A673 (cell line): ENCODE measurements at regions not wholly inside any gene's neighbourhood (a gene's known extent, or its start where the extent isn't known, plus 50 kb on each side); places are given as distances from the start of the nearest gene placed in this dataset.

Source experiments
- BruUV-seq: library from RNA; stranded (reverse); fragments of 400-500 nt; replicated peaks from 2 replicates; lab custom pipeline; 2021; lab: Mats Ljungman, UMichigan
- CTCF ChIA-PET: fragments of 300-600 bp; sonication (Branson Sonifier 250); formaldehyde crosslinking; loops from one replicate; lab custom pipeline; 2022; ENCODE audit warnings: antibody characterized with exemption; lab: Charles Lee
- POLR2A ChIA-PET: fragments of 300-600 bp; sonication (Branson Sonifier 250); formaldehyde crosslinking; loops from one replicate; lab custom pipeline; 2022; ENCODE audit warnings: antibody characterized with exemption; ENCODE audit not compliant: low non-redundant PET; lab: Charles Lee
- DNase-seq: peaks from one replicate; pipeline ENCODE4 v3.0.0-alpha.2; 2015; ENCODE audit warnings: low spot score
- H3K27ac ChIP-seq: fragments of 200-600 bp; sonication (generic); 2 replicates; pipeline ENCODE4 v1.5.1; 2016; ENCODE audit warnings: mixed run types, low read depth, mild to moderate bottlenecking, mixed read lengths, antibody characterized with exemption, low read length; ENCODE audit not compliant: poor library complexity, severe bottlenecking
- H3K27me3 ChIP-seq: fragments of 200-600 bp; sonication (generic); replicated peaks from 2 replicates; pipeline ENCODE4 v1.6.1; 2017; ENCODE audit warnings: mixed run types, low read depth, mild to moderate bottlenecking, mixed read lengths, antibody characterized with exemption, low read length; ENCODE audit not compliant: insufficient read depth, poor library complexity
- H3K36me3 ChIP-seq: fragments of 200-600 bp; sonication (generic); 2 replicates; pipeline ENCODE4 v1.6.1; 2016; ENCODE audit warnings: mixed run types, mild to moderate bottlenecking, mixed read lengths, antibody characterized with exemption, low read length; ENCODE audit not compliant: insufficient read depth, poor library complexity, severe bottlenecking
- H3K4me1 ChIP-seq: fragments of 200-600 bp; sonication (generic); 2 replicates; pipeline ENCODE4 v1.6.1; 2017; ENCODE audit warnings: mixed run types, mild to moderate bottlenecking, mixed read lengths, antibody characterized with exemption, low read length; ENCODE audit not compliant: insufficient read depth, poor library complexity, severe bottlenecking
- H3K4me3 ChIP-seq: fragments of 200-600 bp; sonication (generic); 2 replicates; pipeline ENCODE4 v1.5.1; 2016; ENCODE audit warnings: low read depth, mixed run types, mild to moderate bottlenecking, mixed read lengths, low read length; ENCODE audit not compliant: poor library complexity, severe bottlenecking
- H3K9me3 ChIP-seq: fragments of 200-600 bp; sonication (generic); 2 replicates; pipeline ENCODE4 v1.6.1; 2016; ENCODE audit warnings: mixed run types, low read depth, mild to moderate bottlenecking, mixed read lengths, antibody characterized with exemption, low read length; ENCODE audit not compliant: poor library complexity, severe bottlenecking
- EZH2 ChIP-seq: fragments of 200-600 bp; sonication (generic); IDR thresholded peaks from 2 replicates; pipeline ENCODE4 v1.6.1; 2017; ENCODE audit warnings: borderline replicate concordance, low read depth, mild to moderate bottlenecking, mixed read lengths, antibody characterized with exemption, low read length; ENCODE audit not compliant: poor library complexity, severe bottlenecking
- intact Hi-C: fragments of 100-400 bp; cut with micrococcal nuclease; formaldehyde crosslinking; loops from one replicate; pipeline ENCODE4 v1.10.0; 2022; ENCODE audit not compliant: unreplicated experiment
- TF ChIP-seq, protein P1 (sequence below): fragments of 300-800, 200-600 bp; sonication (generic); conservative IDR thresholded peaks from 2 replicates; pipeline ENCODE4 v1.5.1; 2017; ENCODE audit warnings: low read depth, mild to moderate bottlenecking, antibody characterized with exemption, low read length, moderate library complexity, mixed read lengths

- no peak for DNase-seq
- POLR2A ChIA-PET, result no interaction called here
- CTCF ChIA-PET, result no interaction called here
- Histone ChIP-seq H3K4me1 (peaks cover 25% of the 10 kb centered on the region), H3K9me3 (no peaks in the 10 kb centered on the region), H3K27me3 (no peaks in the 10 kb centered on the region), H3K4me3 (no peak overlapping the region), H3K36me3 (no peaks in the 10 kb centered on the region), H3K27ac (no peak overlapping the region)
- TF ChIP-seq, protein P1, sequence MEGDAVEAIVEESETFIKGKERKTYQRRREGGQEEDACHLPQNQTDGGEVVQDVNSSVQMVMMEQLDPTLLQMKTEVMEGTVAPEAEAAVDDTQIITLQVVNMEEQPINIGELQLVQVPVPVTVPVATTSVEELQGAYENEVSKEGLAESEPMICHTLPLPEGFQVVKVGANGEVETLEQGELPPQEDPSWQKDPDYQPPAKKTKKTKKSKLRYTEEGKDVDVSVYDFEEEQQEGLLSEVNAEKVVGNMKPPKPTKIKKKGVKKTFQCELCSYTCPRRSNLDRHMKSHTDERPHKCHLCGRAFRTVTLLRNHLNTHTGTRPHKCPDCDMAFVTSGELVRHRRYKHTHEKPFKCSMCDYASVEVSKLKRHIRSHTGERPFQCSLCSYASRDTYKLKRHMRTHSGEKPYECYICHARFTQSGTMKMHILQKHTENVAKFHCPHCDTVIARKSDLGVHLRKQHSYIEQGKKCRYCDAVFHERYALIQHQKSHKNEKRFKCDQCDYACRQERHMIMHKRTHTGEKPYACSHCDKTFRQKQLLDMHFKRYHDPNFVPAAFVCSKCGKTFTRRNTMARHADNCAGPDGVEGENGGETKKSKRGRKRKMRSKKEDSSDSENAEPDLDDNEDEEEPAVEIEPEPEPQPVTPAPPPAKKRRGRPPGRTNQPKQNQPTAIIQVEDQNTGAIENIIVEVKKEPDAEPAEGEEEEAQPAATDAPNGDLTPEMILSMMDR, result no peak
- no peak for TF ChIP-seq EZH2
- BruUV-seq, result no TSS peak
- intact Hi-C loops, result no loop called here
Measured at GRCh38 chr6:118710616-118711015, 59.2 kb upstream of the CEP85L start.

- BruUV-seq, result no TSS peak
- peak; percentile 81 for DNase-seq
- ChIA-PET POLR2A (no interaction called here), CTCF (no interaction called here)
- TF ChIP-seq, protein P1, result no peak
- TF ChIP-seq EZH2, result no peak
- Histone ChIP-seq H3K27me3 (no peaks in the 10 kb centered on the region), H3K27ac (no peak overlapping the region), H3K4me3 (peak overlapping the region; percentile 32), H3K4me1 (peaks cover 32% of the 10 kb centered on the region), H3K36me3 (no peaks in the 10 kb centered on the region), H3K9me3 (no peaks in the 10 kb centered on the region)
- intact Hi-C loops, result no loop called here
Measured at GRCh38 chr6:118709859-118710350, 58.5 kb upstream of the CEP85L start.

- H3K4me1 ChIP-seq, result peaks cover 33% of the 10 kb centered on the region
- BruUV-seq, result no TSS peak
- H3K27ac ChIP-seq, result peak overlapping the region; percentile 6
- CTCF ChIA-PET, result no interaction called here
- POLR2A ChIA-PET, result interaction anchor here (0.8 kb wide), 1 partner anchor 552 kb away, joined by 3 read pairs; no protein-coding TSS in a partner anchor
- DNase-seq, result no peak
- H3K4me3 ChIP-seq, result peak overlapping the region; percentile 32
- intact Hi-C loops, result no loop called here
- no peaks in the 10 kb centered on the region for H3K27me3 ChIP-seq
- H3K9me3 ChIP-seq, result no peaks in the 10 kb centered on the region
- no peaks in the 10 kb centered on the region for H3K36me3 ChIP-seq
- TF ChIP-seq, protein P1, result no peak
- TF ChIP-seq EZH2, result no peak
Measured at GRCh38 chr6:118708744-118709143, 57.4 kb upstream of the CEP85L start.
